ENCODE measurements at regions not wholly inside any gene's neighbourhood (a gene's known extent, or its start where the extent isn't known, plus 50 kb on each side); places are given as distances from the start of the nearest gene placed in this dataset.

DNA sequence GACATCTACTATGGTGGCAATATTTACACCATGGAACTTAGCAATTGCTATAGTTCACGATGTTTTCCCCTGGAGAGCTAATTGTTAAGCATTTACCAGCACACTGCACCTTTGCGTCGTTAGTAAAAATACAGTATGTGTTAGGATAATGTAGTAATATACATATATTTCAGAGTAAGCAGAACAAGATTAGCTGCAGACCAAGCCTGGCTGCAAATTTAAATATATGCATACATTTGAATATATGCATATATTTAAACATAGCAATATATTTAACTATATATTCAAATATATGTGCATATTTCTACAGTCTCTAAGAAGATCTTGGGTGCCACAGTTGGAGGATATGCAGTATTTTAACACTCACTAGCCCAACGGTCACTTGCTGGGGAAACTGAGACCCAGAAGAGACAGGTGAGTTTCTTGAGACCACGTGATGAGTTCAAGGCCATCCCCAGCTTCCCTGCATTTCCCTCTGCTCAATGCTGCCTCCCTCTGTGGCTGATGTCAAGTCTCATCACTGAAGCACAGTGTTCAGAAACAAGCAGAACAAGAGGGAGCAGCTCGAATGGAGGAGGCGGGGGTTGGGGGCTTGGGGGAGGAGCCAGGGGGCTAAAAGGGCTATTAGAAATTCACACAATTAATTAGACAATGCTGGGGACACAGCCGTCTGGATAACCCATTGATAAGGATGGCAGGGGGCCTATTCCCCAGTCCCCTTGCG is 708.0 kb downstream of the MED13L start:
- DNase-seq = no peak

- no peak for DNase-seq
Measured at GRCh38 chr12:115558281-115558680, 719.2 kb downstream of the MED13L start.

- no peak for DNase-seq
Measured at GRCh38 chr12:115553622-115554021, 723.9 kb downstream of the MED13L start.

- no peak for DNase-seq
Measured at GRCh38 chr12:115543269-115543668, 734.2 kb downstream of the MED13L start.

GRCh38 chr12:115542656-115543055 is 734.8 kb downstream of the MED13L start:
- no peak for DNase-seq

DNA sequence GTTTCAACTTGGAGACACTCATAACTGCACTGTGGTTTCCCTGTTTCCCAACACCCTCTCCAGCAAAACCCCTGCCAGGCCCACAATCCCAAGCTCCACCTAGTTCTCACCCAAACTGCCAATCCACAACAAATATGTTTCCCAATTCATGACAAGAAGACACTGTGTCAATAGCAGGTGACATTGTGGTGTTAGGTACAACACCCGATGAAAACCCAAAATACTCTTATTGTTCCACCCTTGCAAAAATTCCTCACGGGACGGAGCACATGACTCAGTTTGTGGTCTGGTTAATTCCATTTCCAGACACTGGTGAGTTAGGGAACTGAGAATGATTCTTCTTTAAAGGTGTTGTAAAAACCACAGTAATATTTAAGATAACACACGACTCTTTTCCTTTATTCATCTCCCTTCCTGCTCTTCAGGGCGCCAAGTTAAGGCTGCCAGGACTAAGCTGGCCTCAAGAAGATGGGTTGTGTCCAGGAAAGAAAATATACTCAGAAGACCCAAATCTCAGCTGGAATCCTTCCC is 735.5 kb downstream of the MED13L start:
- no peak for DNase-seq

GRCh38 chr12:115528466-115528865 is 749.0 kb downstream of the MED13L start:
- no peak for DNase-seq

DNA sequence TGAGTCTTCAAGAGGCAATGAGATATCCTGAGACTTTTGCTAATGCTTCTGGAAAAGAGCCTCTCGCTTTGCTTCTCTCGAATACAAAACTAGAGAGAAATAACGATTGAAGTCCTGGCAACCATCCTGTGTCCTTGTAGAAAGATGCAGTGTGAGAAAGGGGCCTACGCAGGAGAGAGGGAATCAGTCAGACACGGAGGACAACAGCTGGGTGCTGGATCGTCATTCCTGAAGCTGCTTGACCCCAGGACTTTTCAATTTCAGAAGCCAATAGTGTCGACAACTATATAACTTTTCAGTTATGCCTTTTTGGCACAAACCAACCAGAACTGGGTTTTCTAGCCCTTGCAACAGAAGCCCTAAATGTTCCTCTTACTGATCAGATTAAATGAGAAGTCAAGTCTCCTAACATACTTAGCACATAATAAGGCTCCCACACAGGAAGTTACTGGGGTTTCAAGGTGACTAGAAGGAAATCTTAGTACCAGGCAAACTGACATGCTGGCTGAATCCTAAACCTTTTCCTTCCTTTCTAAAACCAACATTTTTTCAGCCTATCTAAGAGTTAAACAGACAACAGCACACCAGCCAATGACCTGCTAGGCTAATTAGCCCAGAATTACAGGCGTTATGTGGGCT is 755.6 kb downstream of the MED13L start:
- no peak for DNase-seq

DNA sequence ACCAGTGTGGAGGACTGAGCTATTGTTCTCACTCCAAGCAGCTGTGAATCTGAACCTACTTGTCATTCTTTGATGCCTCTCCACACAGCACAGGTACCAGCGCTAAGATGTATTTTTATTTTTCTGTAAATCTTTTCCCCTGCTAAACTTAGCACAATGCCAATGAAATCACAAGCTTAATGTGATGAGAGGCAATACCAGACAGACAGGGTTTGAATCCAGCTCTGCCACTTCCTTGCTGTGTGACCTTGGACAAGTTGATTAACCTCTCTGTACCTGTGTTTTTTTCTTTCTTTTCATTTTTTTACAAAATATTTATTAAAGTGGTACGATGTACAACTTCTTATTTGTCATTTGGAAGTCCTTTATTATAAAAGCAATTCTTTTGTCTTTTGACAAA is 757.6 kb downstream of the MED13L start:
- no peak for DNase-seq

DNA sequence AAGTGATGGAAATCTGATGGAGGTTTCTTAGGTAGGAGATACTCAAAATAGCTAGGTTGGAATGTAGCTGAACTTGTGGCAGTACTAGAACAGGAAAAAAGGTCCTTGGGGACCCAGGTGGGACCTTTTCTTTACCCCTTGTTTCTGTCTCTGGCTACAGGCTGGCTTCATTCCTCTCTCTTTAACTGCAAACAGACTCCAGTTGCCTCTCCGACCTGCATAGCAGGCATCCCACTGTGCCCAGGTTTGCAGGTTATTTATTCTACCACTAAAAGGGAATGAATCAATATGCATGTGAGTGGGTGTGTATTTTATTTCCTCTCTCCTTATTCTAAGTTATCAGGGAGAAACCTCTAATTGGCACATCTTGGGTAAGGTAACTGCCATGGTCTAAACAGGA is 758.1 kb downstream of the MED13L start:
- no peak for DNase-seq

DNA sequence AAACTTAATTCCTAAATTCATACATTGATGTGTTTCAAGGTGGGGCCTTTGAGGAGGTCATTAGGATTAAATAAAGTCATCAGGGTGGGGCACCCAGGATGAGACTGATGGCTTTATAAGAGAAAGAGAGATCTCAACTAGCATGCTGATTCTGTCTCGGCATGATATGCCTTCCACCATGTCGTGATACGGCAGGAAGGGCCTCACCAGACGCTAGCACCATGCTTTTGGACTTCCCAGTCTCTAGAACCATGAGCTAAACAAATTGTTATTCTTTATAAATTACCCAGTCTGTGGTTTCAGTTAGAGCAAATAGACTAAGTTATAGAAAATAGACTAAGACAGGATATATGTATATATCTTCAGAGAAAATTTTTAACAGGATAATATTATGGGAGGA is 759.6 kb downstream of the MED13L start:
- DNase-seq = no peak

- no peak for DNase-seq
Measured at GRCh38 chr12:115511986-115512711, 765.3 kb downstream of the MED13L start.

- DNase-seq = no peak
Measured at GRCh38 chr12:115511305-115511704, 766.2 kb downstream of the MED13L start.

GRCh38 chr12:115508990-115509389 is 768.5 kb downstream of the MED13L start:
- no peak for DNase-seq

DNA sequence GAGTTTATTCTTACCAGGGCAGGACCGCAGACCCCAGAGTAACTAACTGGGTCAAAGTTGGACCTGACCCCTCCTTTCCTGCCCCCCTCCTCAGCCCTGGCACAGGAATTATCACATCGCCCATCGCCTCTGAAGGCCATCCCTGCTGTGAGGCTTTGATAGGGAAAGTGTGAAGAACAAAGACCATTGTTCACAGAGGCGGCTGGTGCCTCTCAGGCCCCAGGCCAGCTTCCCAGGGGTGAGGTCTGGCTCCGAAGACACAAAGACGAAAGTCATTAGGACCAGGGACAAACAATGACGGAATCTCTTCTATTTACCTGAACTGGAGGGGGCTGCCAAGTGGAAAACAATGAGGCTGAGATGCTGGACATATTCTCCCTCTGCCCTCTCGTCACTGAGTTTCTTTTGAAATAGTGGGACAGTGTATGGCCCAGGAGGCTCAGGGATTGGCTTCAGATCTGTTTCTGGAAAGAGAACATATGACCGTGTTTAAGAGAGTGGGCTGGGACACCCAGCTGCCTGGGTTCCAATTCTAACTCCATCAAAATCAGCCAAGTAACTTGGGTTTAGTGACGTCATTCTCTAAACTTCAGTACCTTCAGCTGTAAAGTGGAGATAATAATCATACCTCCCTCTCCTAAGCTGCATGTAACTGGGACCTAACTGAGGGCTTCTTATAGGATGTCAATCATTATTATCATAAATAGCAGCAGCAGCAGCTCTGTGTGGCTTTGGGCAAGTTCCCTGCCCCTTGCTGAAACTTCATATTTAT is 769.4 kb downstream of the MED13L start:
- peak; percentile 29 for DNase-seq

DNA sequence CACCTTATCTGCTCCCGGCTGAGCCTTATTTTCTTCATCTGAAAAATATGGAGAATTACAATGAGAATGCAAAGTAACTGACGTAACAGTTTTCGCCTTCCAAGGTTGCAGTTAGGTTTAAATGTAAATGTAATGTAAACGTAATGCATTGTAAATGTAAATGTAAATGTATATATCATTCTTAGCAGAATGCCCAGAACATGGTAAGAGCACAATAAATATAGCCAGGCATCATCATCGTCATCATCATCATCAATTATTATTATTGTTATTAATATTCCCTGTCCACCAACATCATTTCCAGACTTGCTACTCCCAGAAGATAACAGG is 770.0 kb downstream of the MED13L start:
- DNase-seq = no peak

GRCh38 chr12:115506822-115507559 is 770.5 kb downstream of the MED13L start:
- DNase-seq = no peak

GRCh38 chr12:115504306-115505290 is 772.9 kb downstream of the MED13L start:
- DNase-seq = no peak

DNA sequence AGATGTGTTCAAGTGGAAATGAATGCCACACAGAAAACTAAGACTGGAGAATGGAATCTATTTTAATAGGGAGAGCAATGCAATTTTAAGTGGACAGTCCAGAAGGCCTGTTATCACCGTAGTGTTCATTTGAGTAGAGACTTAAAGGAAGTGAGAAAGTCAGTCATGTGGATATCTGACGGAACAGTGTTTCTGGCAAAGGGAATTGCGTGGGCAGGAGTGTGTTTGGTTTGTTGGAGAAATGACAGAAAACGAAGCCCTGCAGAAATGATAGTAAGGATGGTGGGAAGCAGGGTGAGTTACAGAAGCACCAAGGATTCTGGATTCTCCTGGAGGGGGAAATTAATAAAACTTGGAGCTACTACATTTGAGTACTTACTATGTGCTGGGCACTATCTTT is 776.6 kb downstream of the MED13L start:
- DNase-seq = no peak

DNA sequence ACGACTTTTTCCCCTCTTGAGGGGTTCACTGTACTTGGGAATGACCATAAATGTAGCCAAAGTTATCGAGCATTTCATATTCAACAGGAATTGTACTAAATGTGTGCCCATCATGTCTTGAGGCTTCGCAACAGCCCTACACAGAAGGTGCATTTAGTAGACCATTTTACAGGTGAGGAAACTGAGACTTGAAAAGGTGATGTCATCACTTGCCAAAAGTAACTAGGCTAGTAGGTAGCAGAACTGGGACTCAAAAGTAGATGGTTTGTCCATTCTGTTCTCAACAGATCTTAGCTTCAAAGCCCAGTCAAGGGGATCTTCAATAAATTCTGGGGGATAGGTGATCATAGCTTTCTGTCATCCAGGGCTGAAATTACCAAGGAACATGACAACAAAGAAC is 782.2 kb downstream of the MED13L start:
- no peak for DNase-seq

GRCh38 chr12:115492553-115492952 is 784.9 kb downstream of the MED13L start:
- DNase-seq = no peak

All from COR-L47 (cell line).